ENCODE measurements at regions not wholly inside any gene's neighbourhood (a gene's known extent, or its start where the extent isn't known, plus 50 kb on each side); places are given as distances from the start of the nearest gene placed in this dataset.

DNA sequence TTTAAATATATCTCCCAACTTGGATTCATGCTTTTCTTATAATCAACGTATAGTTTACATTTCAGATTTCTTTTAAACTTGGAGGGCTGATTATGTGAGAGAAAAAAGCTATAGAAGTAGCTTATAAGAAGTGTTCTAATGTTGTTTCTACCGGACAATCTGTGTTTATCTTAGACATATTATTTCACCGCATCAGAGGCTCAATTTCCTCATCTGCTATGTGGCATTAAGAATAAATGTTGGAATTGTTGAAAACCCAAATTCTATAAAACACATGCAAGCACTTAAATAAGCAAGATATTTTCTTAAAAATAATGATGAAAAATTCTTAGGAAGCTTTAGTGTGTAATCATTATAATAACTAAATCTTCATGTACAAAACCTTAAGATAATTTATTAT lies 407.9 kb downstream of the HRH4 start:
- no peaks in the 10 kb centered on the region for H3K4me1 ChIP-seq (ENCODE audit: insufficient read depth, low read length)
- H3K27me3 ChIP-seq (ENCODE audit: insufficient read depth, low read length): no peaks in the 10 kb centered on the region
- no peak overlapping the region for H3K23ac ChIP-seq (ENCODE audit: insufficient read length, low read depth, low read length)
- H3K56ac ChIP-seq (ENCODE audit: insufficient read length, low read depth, low read length): no peak overlapping the region
- WGBS (ENCODE audit: extremely low coverage, insufficient read length, low lambda C conversion rate): no CpG with 5 or more reads among the region's 3 CpGs
- H3K27ac ChIP-seq (ENCODE audit: insufficient read length, low read depth, low read length): no peak overlapping the region
- H4K20me1 ChIP-seq (ENCODE audit: control insufficient read depth, insufficient read depth, insufficient read length): no peaks in the 10 kb centered on the region
- H3K23me2 ChIP-seq (ENCODE audit: insufficient read length, low read depth, low read length, poor library complexity, severe bottlenecking): no peaks in the 10 kb centered on the region
- H2BK20ac ChIP-seq (ENCODE audit: low read depth, low read length, poor library complexity, severe bottlenecking): no peak overlapping the region
- no peak overlapping the region for H3K18ac ChIP-seq (ENCODE audit: insufficient read length, low read depth, low read length)
- H2BK120ac ChIP-seq (ENCODE audit: low read depth, low read length, poor library complexity, severe bottlenecking): no peak overlapping the region
- TF ChIP-seq, protein P1, sequence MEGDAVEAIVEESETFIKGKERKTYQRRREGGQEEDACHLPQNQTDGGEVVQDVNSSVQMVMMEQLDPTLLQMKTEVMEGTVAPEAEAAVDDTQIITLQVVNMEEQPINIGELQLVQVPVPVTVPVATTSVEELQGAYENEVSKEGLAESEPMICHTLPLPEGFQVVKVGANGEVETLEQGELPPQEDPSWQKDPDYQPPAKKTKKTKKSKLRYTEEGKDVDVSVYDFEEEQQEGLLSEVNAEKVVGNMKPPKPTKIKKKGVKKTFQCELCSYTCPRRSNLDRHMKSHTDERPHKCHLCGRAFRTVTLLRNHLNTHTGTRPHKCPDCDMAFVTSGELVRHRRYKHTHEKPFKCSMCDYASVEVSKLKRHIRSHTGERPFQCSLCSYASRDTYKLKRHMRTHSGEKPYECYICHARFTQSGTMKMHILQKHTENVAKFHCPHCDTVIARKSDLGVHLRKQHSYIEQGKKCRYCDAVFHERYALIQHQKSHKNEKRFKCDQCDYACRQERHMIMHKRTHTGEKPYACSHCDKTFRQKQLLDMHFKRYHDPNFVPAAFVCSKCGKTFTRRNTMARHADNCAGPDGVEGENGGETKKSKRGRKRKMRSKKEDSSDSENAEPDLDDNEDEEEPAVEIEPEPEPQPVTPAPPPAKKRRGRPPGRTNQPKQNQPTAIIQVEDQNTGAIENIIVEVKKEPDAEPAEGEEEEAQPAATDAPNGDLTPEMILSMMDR (conservative IDR thresholded peaks at IDR 0.05): no peak
- H2AFZ ChIP-seq (ENCODE audit: low read length): no peak overlapping the region
- no peak for DNase-seq
- H3K4me3 Mint-ChIP-seq: no peak overlapping the region
- no peak overlapping the region for H4K5ac ChIP-seq (ENCODE audit: insufficient read length, low read depth, low read length)
- H4K91ac ChIP-seq (ENCODE audit: insufficient read length, low read depth, low read length): no peak overlapping the region
- H4K8ac ChIP-seq (replicated peaks; ENCODE audit: insufficient read length, low read depth, low read length): no peak overlapping the region
- H3T11ph ChIP-seq (ENCODE audit: low read length): no peak overlapping the region
- no peak overlapping the region for H2AK5ac ChIP-seq (ENCODE audit: insufficient read length, low read length)
- no peak overlapping the region for H3K14ac ChIP-seq (ENCODE audit: insufficient read depth, low read length)
- H3K27ac Mint-ChIP-seq: no peak overlapping the region
- H3K4me2 ChIP-seq (ENCODE audit: insufficient read depth, insufficient read length, low read length): no peak overlapping the region
- H2BK5ac ChIP-seq (ENCODE audit: insufficient read length, low read length): no peak overlapping the region
- H2BK12ac ChIP-seq (ENCODE audit: insufficient read length, low read depth, low read length): no peak overlapping the region
- no peaks in the 10 kb centered on the region for H3K79me1 ChIP-seq (ENCODE audit: insufficient read depth, low read depth, low read length, poor library complexity, severe bottlenecking)
- no peaks in the 10 kb centered on the region for H3K79me2 ChIP-seq (ENCODE audit: insufficient read depth, low read length)
- H3K27me3 Mint-ChIP-seq (ENCODE audit: low read depth): peaks cover 2% of the 10 kb centered on the region; the same call in 1 of the 2 replicates
- H3K9me3 Mint-ChIP-seq: no peaks in the 10 kb centered on the region
- H3K36me3 Mint-ChIP-seq (ENCODE audit: insufficient read depth in 1 of 3, low read depth in 3 of 3): no peaks in the 10 kb centered on the region
- no peak overlapping the region for H3K4ac ChIP-seq (ENCODE audit: low read depth, low read length)
- H3K9ac ChIP-seq (ENCODE audit: extremely low read depth, insufficient read length, low read length): no peak overlapping the region
- no peak overlapping the region for H2BK15ac ChIP-seq (ENCODE audit: low read depth, low read length)
- no peaks in the 10 kb centered on the region for H3K9me3 ChIP-seq (ENCODE audit: control insufficient read depth, low read depth, low read length)
- H3K4me1 Mint-ChIP-seq: peaks cover 13 to 25% of the 10 kb centered on the region in 2 experiments
